Brain microvascular endothelial cell (primary cell): ENCODE measurements at regions not wholly inside any gene's neighbourhood (a gene's known extent, or its start where the extent isn't known, plus 50 kb on each side); places are given as distances from the start of the nearest gene placed in this dataset.

Source experiments
- DNase-seq: peaks from one replicate; pipeline ENCODE4 v3.0.0-alpha.2; 2020
- H3K27ac ChIP-seq: fragments of 250-450 bp; sonication (Bioruptor Pico); 2 replicates; pipeline ENCODE4 v1.5.1; 2020; ENCODE audit warnings: mild to moderate bottlenecking, moderate library complexity
- H3K27me3 ChIP-seq: fragments of 250-450 bp; sonication (Bioruptor Pico); replicated peaks from 2 replicates; pipeline ENCODE4 v1.5.1; 2020; ENCODE audit warnings: mild to moderate bottlenecking
- H3K36me3 ChIP-seq: fragments of 250-450 bp; sonication (Bioruptor Pico); replicated peaks from 2 replicates; pipeline ENCODE4 v1.5.1; 2020; ENCODE audit warnings: mild to moderate bottlenecking
- H3K4me3 ChIP-seq: 2 replicates; pipeline ENCODE4 v1.5.1; 2011; ENCODE audit warnings: low read depth, mild to moderate bottlenecking, control low read depth, low read length, moderate library complexity
- in situ Hi-C: cut with HindIII; loops from 2 replicates; pipeline ENCODE4 v1.10.0; 2017; ENCODE audit warnings: low sequenced_read_pairs, low pct_ligation_motif_present
- TF ChIP-seq, protein P1 (sequence below): IDR thresholded peaks from 2 replicates; pipeline ENCODE4 v1.5.1; 2011; ENCODE audit warnings: low read depth, mild to moderate bottlenecking, moderate library complexity, low read length, control low read depth, inconsistent platforms; ENCODE audit errors: missing control alignments

DNA sequence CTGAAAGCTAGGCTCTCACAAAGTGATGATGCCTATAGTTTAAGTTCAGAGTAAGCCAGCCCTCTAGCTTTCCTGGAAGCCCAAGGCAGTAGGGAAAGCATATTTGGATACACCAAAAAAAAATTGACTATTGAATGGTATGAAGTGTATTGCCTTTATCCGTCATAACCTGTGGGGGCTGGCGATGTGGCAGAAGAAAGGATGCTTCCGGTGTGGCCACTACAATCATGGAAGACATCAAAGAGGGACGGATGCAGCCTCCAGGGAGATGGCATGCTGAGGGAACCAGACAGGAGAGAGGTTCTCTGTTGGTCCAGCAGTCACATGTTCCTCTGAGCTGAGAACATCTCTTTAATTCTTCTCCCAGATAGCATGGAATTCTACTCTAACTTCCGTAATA is 170.3 kb downstream of the TMEM18 start:
- in situ Hi-C loops: no loop called here
- Histone ChIP-seq H3K27me3 (no peaks in the 10 kb centered on the region), H3K36me3 (no peaks in the 10 kb centered on the region), H3K4me3 (no peak overlapping the region), H3K27ac (no peak overlapping the region)
- DNase-seq: no peak
- TF ChIP-seq, protein P1, sequence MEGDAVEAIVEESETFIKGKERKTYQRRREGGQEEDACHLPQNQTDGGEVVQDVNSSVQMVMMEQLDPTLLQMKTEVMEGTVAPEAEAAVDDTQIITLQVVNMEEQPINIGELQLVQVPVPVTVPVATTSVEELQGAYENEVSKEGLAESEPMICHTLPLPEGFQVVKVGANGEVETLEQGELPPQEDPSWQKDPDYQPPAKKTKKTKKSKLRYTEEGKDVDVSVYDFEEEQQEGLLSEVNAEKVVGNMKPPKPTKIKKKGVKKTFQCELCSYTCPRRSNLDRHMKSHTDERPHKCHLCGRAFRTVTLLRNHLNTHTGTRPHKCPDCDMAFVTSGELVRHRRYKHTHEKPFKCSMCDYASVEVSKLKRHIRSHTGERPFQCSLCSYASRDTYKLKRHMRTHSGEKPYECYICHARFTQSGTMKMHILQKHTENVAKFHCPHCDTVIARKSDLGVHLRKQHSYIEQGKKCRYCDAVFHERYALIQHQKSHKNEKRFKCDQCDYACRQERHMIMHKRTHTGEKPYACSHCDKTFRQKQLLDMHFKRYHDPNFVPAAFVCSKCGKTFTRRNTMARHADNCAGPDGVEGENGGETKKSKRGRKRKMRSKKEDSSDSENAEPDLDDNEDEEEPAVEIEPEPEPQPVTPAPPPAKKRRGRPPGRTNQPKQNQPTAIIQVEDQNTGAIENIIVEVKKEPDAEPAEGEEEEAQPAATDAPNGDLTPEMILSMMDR: no peak

DNA sequence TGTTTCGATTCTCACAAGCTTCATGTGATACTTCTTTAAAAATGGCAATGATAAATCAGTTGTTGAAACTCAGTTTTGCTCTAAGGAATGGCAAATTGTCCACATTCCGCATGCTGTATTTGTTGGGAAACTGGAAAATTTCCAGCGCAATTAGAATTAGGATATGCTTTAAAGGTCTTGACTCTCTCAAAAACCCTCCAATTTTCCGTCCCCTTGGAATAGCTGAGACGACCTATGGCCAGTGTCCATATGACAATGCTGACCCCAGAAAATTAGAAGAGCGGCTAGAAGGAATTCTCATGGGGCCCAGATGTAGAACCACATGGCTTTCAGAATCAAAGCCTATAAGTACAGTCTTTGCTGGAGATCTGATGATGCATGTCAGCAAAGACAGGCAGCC is 170.8 kb downstream of the TMEM18 start:
- in situ Hi-C loops: no loop called here
- Histone ChIP-seq H3K4me3 (no peak overlapping the region), H3K27ac (no peak overlapping the region), H3K27me3 (no peaks in the 10 kb centered on the region), H3K36me3 (no peaks in the 10 kb centered on the region)
- no peak for DNase-seq
- TF ChIP-seq, protein P1: no peak

DNA sequence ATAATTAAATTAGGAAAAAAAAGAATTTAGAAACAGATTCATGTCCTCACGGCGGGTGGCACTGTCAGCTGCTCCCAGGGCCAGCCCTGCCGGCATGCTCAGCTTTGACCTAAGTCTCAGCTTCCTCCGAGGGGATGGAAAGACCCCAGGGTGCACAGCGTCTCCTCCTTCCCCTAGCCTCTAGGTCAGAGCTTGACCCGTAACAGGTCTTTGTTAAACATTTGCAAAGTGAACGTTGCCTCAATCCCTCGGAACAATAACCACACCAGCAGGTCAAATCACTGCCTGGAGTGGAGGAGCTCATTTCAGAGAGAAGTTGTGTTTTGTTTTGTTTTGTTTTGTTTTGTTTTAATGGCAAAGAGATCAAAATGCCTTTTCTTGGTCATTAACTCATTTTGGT is 171.3 kb downstream of the TMEM18 start:
- Histone ChIP-seq H3K27ac (no peak overlapping the region), H3K36me3 (no peaks in the 10 kb centered on the region), H3K27me3 (no peaks in the 10 kb centered on the region), H3K4me3 (no peak overlapping the region)
- no peak for DNase-seq
- TF ChIP-seq, protein P1: no peak
- in situ Hi-C loops: no loop called here

DNA sequence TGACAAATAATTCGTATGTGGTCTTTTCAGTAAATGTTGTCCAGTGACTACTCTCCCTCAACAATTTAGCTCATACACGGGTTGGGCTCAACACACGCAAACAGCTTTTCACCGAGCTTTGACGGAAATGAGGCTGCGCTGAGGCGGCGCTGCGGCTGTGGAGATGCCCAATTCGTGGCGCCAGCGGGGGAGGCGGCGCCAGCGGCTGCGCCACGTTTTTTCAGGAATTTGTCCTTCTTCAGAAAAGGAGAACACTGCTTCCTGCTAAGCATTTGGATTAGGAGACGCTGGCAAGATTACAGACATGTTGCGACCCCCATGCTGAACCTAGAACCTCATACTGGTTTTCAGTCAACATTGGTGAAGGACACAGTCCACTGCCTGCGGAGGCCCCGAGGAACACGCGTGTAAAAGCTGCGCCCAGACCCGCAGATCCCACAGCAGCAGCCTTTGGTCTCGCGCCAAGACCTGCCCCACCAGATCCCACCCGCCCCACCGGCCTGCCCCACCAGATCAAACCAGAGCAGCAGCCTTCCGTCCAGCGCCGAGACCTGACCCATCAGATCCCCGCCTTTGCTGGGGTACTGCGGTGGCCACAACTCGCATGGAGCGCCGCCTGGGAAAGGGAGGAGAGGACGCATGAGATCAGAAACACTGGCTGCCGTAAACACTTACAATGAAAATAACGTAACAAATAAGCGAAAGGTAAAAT is 173.8 kb downstream of the TMEM18 start:
- Histone ChIP-seq H3K27me3 (no peaks in the 10 kb centered on the region), H3K4me3 (no peak overlapping the region), H3K27ac (no peak overlapping the region), H3K36me3 (no peaks in the 10 kb centered on the region)
- TF ChIP-seq, protein P1: no peak
- no peak for DNase-seq
- in situ Hi-C loops: no loop called here

DNA sequence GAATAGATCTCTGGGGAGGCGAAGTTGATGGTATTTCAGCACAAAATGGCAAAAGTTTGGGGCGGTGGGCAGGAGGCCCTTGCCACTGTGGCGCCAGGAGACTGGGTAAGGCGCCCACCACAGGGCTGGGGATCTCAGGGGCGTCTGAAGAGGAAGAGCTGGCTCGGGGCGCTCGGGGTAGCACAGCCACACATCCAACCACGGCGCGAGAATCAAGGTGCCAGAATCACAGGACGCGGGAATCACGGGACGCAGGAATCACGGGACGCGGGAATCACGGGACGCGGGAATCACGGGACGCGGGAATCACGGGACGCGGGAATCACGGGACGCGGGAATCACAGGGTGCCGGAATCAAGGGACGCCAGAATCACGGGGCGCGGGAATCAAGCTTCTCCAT is 174.4 kb downstream of the TMEM18 start:
- TF ChIP-seq, protein P1: no peak
- Histone ChIP-seq H3K27me3 (no peaks in the 10 kb centered on the region), H3K4me3 (no peak overlapping the region), H3K36me3 (no peaks in the 10 kb centered on the region), H3K27ac (no peak overlapping the region)
- in situ Hi-C loops: no loop called here
- DNase-seq: no peak

DNA sequence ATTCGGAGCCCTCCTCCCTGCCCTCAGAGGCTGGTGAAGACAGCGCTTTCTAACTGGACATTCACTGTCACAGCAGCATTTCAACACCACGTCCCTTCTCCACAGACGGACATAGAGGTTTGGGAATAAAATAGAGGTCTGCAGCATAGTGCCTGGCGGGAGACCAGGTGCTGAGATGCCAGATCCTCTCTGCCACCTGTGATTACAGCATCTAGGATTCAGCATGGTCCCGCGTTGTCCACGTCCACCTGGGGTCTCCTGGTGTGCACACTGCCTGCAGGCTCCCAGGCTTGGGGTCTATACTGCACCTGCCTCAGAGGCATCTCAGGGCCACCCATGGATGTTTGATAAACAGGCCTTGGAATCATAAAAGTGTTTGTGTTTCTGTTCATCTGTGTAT is 175.5 kb downstream of the TMEM18 start:
- no peak for DNase-seq
- no peaks in the 10 kb centered on the region for H3K27me3 ChIP-seq
- no peak overlapping the region for H3K27ac ChIP-seq
- no peaks in the 10 kb centered on the region for H3K36me3 ChIP-seq
- no peak overlapping the region for H3K4me3 ChIP-seq
- in situ Hi-C loops: no loop called here
- TF ChIP-seq, protein P1: no peak
